NCI-H2029 (cell line): ENCODE measurements at regions not wholly inside any gene's neighbourhood (a gene's known extent, or its start where the extent isn't known, plus 50 kb on each side); places are given as distances from the start of the nearest gene placed in this dataset.

Experiments used
- DNase-seq: peaks from one replicate; lab custom pipeline; 2025; lab: John Stamatoyannopoulos, UW

DNA sequence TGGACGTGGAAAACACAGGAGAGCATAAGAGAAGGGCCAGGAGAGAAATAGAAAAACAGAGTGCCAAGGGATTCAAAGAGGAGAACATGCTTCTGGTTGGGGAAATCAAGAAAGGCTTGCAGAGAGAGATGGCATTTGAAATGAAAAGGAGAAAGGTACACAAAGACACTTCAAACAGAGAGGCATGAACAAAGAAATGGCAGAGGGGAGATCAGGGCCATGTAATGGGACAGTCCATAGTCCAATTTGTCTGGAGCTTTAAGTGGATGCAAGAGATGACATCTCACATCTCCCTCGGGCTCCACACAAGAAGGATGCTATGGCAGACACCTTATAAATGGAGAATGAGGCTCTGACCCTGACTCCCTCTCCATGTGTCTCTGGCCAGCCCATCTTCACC is 331.1 kb downstream of the MLLT3 start:
- no peak for DNase-seq

DNA sequence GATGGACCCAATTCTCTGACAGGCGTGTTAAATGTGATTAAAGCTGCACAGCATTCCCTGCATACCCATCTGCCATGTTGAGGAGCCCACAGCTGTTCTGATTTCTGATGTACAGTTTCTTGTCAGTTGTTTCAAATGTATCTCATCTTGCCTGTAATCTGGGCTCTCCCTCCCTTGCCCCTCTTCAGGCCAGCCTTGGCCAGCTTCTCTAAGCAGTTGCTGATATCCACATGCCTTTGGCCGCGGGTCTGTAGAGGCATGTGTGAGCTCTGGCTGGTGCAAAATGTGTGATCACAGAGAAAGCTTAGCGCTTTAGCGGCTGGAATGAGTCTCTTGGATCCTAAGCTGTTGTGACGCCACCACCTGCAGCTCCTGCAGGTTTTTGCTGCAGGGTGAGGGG is 332.0 kb downstream of the MLLT3 start:
- DNase-seq, result no peak

GRCh38 chr9:20289423-20290010 is 332.8 kb downstream of the MLLT3 start:
- DNase-seq, result no peak

DNA sequence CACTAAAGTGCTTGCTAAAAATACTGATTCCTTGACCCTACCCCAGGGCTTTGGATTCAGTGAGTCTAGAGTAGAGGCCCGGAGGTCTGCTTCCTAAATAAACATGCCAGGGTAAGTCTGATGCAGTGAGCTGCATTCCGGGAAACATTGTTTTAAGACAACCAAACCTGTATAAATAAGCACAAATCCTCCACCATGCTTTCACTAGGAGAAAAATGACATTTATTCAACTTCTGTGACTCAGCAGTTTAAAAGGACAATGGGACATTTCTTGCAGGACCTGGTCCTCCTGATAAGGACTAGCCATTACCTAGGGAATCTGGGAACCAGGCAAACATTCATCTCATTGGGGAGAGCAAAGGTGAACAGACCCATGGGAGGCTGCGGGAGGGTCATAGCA is 335.3 kb downstream of the MLLT3 start:
- DNase-seq, result no peak

DNA sequence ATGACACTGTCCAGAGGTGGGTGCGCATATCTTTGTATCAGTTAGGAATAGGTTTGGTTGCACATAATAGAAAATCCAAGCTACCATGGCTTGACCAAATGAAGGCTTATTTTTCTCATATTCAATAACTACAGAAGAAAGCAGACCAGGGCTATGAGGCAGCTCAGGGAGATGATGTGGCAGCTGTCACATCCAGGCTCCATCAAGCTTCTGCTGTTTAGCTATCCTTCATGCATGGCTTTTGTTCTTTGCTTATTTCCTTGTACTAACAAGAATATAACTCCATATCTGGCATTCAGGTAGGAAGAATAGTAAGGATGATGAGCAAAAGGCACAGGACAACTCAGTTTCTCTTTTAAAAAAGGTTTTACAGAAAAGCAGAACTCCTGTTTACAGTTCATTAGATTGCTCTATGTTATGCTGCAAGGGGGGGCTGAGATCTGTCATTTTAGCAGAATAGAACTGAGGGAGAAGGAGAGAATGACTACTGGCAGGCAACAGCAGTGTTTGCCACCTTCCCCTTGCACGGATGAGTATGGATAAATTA is 336.1 kb downstream of the MLLT3 start:
- DNase-seq, result no peak

- no peak for DNase-seq
These were observed 337.6 kb downstream of the MLLT3 start for GRCh38 chr9:20284601-20285289.

- DNase-seq, result no peak
These were observed 342.0 kb downstream of the MLLT3 start for GRCh38 chr9:20280330-20280729.

DNA sequence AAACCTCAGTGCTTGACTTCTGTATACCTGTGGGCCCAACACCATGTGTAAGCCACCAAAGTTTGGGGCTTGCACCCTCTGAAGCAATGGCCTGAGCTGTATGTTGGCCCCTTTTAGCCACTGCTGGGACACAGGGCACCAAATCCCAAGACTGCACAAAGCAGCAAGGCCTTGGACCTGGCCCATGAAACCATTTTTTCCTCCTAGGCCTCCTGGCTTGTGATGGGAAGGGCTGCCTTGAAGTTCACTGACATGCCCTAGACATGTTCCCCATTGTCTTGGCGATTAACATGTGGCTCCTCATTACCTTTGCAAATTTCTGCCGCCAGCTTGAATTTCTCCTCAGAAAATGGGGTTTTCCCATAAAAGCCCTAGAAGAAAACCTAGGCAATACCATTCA is 345.5 kb downstream of the MLLT3 start:
- DNase-seq, result no peak

DNA sequence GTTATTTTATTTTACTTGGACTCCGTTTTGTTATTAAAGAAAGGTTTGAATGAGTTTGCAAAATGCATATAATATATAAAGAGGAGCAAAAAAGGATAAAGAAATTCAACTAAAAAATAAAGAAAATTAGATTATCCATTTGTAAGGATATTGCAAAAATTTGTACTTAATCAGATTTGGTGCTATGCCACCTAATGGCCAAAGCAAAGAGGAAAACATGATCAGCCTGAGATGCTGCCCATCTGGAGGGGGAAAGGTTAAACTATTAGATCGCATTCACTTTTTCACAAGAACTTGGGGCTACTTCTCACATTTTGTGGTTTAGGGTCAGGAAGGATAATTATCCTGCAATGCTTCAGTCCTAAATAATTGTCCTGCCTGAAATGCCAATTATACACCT is 350.6 kb downstream of the MLLT3 start:
- DNase-seq, result no peak

DNA sequence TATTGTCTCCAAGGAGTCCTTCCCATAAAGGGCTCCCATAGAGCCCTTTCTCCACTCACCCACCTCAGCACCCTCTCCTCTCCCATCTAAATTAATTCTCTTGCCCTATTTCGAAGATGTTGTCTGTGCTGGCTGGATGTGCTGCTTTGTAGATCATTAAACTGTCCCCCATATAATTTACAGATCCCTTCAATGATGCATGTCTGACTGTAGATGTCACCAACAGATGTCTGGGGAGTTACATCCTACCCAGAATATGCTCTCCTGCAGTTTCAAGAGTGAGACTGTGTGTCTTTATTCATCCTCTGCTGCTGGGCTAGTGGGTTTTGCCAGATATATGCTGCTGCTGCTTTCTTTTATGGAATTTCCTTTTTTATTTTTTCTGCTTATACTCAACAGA is 351.2 kb downstream of the MLLT3 start:
- DNase-seq, result no peak

GRCh38 chr9:20270161-20270560 is 352.1 kb downstream of the MLLT3 start:
- no peak for DNase-seq

GRCh38 chr9:20269620-20270019 is 352.7 kb downstream of the MLLT3 start:
- DNase-seq, result no peak

- DNase-seq, result no peak
These were observed 357.4 kb downstream of the MLLT3 start for GRCh38 chr9:20264896-20265295.

- no peak for DNase-seq
These were observed 359.7 kb downstream of the MLLT3 start for GRCh38 chr9:20262611-20263010.

DNA sequence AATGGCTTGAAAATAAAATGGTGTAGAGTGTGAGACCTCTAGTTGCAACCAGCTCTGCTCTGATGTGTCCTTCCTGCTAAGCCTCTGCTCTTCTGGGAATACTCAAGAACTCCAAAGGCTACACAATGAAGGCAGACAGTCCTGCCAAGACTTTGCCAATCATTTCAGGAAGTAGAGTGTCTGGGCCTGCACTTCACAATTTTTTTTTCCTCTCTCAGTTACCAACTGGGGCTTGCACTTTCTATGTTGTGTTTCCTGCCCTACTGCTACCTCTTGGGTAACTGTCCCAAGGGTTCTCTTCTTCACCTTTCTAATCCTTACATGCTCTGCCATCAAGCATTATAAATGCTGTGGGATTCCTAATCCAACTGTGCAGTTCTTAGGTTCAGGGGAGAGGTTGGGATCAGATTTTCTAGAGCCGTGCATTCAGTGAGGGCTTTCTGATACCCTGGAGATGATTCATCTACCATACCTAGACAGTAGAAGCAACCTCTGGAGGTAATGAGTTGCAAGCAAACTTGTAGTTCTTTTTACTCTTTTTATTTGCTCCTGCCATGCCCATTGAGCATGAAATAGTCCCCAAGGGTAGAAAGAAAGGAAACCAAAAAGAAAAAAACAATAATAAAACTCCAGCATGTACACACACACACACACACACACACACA is 365.9 kb downstream of the MLLT3 start:
- DNase-seq, result no peak

GRCh38 chr9:20255052-20255451 is 367.2 kb downstream of the MLLT3 start:
- DNase-seq, result no peak

GRCh38 chr9:20253635-20254034 is 368.7 kb downstream of the MLLT3 start:
- DNase-seq, result no peak

DNA sequence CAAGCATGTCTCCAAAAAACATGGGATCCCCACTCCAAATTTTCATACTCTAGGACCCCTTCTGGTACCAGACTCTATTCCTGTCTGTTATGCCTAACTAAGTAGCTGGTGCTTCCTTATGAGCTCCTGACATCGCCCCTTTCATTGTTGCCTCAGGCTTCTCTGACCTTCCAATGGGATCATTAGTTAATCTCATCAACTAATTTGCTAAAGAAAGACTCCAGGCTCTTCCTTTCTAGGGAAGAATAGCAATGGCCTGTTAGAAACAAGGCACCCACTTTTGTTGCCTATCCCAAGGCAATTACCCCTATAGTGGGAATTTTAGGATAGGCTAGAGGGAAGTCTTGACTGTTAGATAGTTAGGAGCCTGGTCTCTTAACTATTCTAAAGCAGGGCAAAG is 369.5 kb downstream of the MLLT3 start:
- no peak for DNase-seq

DNA sequence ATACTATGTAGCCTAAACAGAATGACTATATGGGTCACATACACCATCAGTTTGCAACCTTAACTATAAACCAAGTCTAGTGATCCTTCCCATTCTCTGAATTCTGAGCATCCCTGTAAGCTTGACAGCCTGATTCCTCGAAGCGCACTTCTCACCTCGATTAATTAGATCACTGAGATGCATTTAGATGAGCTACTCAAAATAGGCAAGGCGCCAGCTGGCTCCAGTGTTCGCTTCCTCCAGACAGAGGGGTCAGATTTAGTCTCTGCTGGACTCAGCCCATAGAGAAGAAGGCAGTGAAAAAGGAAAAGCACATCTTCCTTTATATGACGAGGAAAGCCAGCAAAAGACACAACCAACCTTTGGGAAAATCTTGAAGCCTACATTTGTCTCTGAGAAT is 371.5 kb downstream of the MLLT3 start:
- no peak for DNase-seq

DNA sequence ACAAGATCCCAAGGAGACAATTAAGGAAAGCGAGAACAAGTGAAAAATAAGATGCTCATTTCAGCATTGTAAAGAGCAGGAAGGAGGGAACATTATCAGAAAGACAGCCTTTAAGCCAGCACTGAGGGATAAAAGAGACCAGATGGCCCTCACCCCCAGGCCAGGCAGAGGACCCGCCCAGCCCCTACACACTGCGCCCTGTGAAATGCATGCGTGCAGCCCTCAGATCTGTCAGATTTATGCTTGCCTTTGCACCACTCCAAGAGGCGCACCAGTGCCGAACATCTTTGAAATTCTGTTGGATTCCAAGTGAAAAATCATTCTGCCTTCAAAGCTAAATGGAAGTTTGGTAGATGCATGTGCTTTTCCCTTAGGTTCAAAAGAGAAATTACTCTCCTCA is 378.0 kb downstream of the MLLT3 start:
- DNase-seq, result no peak

GRCh38 chr9:20243841-20244240 is 378.5 kb downstream of the MLLT3 start:
- DNase-seq, result no peak

- no peak for DNase-seq
These were observed 379.6 kb downstream of the MLLT3 start for GRCh38 chr9:20242510-20243189.

DNA sequence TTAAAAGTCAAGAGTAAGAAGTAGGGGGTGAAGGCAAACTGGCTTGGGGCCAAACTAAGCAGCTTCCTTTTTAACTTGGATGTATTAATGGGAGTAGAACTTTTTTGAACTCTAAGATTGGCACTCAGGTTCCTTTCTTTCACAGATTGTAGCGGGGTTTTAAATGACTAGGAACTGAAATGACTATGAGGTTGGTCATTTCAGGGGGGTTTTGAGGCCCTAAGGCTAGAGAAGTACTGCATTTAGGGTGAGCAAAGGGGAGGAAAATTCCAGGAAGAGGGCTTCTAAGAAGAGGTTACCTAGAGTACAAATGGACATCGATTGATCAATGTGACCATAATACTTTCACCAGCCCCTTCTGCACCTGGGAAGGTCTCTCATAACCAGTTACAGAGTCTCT is 381.8 kb downstream of the MLLT3 start:
- no peak for DNase-seq
